MM.1S (cell line): ENCODE measurements at regions not wholly inside any gene's neighbourhood (a gene's known extent, or its start where the extent isn't known, plus 50 kb on each side); places are given as distances from the start of the nearest gene placed in this dataset.

Experiments used
- DNase-seq: peaks from one replicate; pipeline ENCODE4 v3.0.0-alpha.2; 2015
- H2AFZ ChIP-seq: fragments of 300-600 bp; sonication (generic); 2 replicates; pipeline ENCODE4 v1.6.0; 2016; ENCODE audit warnings: antibody characterized with exemption, low read length
- H3F3A ChIP-seq: fragments of 300-600 bp; sonication (generic); 2 replicates; pipeline ENCODE4 v1.6.1; 2016; ENCODE audit warnings: mild to moderate bottlenecking, antibody characterized with exemption, low read length, moderate library complexity, mixed read lengths; ENCODE audit not compliant: insufficient read depth
- H3K27ac ChIP-seq: fragments of 300-600 bp; sonication (generic); 2 replicates; pipeline ENCODE4 v1.5.1; 2016; ENCODE audit warnings: mild to moderate bottlenecking, low read length
- H3K27me3 ChIP-seq: fragments of 300-600 bp; sonication (generic); replicated peaks from 2 replicates; pipeline ENCODE4 v1.6.0; 2016; ENCODE audit warnings: low read length; ENCODE audit not compliant: insufficient read depth
- H3K36me3 ChIP-seq: fragments of 300-600 bp; sonication (generic); replicated peaks from 2 replicates; pipeline ENCODE4 v1.6.1; 2016; ENCODE audit warnings: mild to moderate bottlenecking, low read length, mixed read lengths; ENCODE audit not compliant: insufficient read depth
- H3K4me1 ChIP-seq: fragments of 300-600 bp; sonication (generic); 2 replicates; pipeline ENCODE4 v1.6.1; 2016; ENCODE audit warnings: low read length, mixed read lengths
- H3K4me2 ChIP-seq: fragments of 300-600 bp; sonication (generic); 2 replicates; pipeline ENCODE4 v1.6.0; 2016; ENCODE audit warnings: low read depth, low read length
- H3K4me3 ChIP-seq: fragments of 300-600 bp; sonication (generic); 2 replicates; pipeline ENCODE4 v1.5.1; 2016; ENCODE audit warnings: low read length, mixed read lengths
- H3K79me2 ChIP-seq: fragments of 300-600 bp; sonication (generic); 2 replicates; pipeline ENCODE4 v1.6.1; 2016; ENCODE audit warnings: mixed run types, low read length, mixed read lengths
- H3K9ac ChIP-seq: fragments of 300-600 bp; sonication (generic); 2 replicates; pipeline ENCODE4 v1.6.1; 2016; ENCODE audit warnings: low read length, mixed read lengths
- H3K9me2 ChIP-seq: fragments of 300-600 bp; sonication (generic); replicated peaks from 2 replicates; pipeline ENCODE4 v1.6.1; 2016; ENCODE audit warnings: mild to moderate bottlenecking, low read length, mixed read lengths; ENCODE audit not compliant: insufficient read depth
- H3K9me3 ChIP-seq: fragments of 300-600 bp; sonication (generic); replicated peaks from 2 replicates; pipeline ENCODE4 v1.6.1; 2016; ENCODE audit warnings: mild to moderate bottlenecking, low read length, mixed read lengths; ENCODE audit not compliant: insufficient read depth
- H4K20me1 ChIP-seq: fragments of 300-600 bp; sonication (generic); 2 replicates; pipeline ENCODE4 v1.6.1; 2016; ENCODE audit warnings: mild to moderate bottlenecking, low read length, moderate library complexity, mixed read lengths; ENCODE audit not compliant: insufficient read depth
- CTCF ChIP-seq: fragments of 300-600 bp; sonication (generic); IDR thresholded peaks from 2 replicates; pipeline ENCODE4 v1.5.1; 2016; ENCODE audit warnings: antibody characterized with exemption, low read length, mixed read lengths
- EZH2 ChIP-seq: fragments of 300-600 bp; sonication (generic); optimal IDR thresholded peaks from 2 replicates; pipeline ENCODE3; 2017; ENCODE audit warnings: low read depth, mild to moderate bottlenecking, antibody characterized with exemption, low read length, mixed read lengths
- EZH2phosphoT487 ChIP-seq: fragments of 300-600 bp; sonication (generic); IDR thresholded peaks from 2 replicates; pipeline ENCODE4 v1.6.1; 2018; ENCODE audit warnings: antibody characterized with exemption, low read length

- Histone ChIP-seq H3K4me2 (no peak overlapping the region), H3K9me3 (no peaks in the 10 kb centered on the region), H3K79me2 (no peaks in the 10 kb centered on the region), H4K20me1 (no peaks in the 10 kb centered on the region), H3K36me3 (no peaks in the 10 kb centered on the region), H3K27ac (no peak overlapping the region), H3K27me3 (no peaks in the 10 kb centered on the region), H3F3A (no peaks in the 10 kb centered on the region), H3K9me2 (no peaks in the 10 kb centered on the region), H2AFZ (no peak overlapping the region), H3K4me3 (no peak overlapping the region), H3K4me1 (no peaks in the 10 kb centered on the region), H3K9ac (no peak overlapping the region)
- TF ChIP-seq EZH2 (no peak), EZH2phosphoT487 (no peak), CTCF (no peak)
- DNase-seq: no peak
Observed at GRCh38 chr18:59049721-59050660, 89.7 kb upstream of the SEC11C start.

GRCh38 chr18:59050661-59051057, 89.0 kb upstream of the SEC11C start:
- DNase-seq: no peak
- H3K27ac ChIP-seq: no peak overlapping the region
- H3F3A ChIP-seq: no peaks in the 10 kb centered on the region
- TF ChIP-seq EZH2phosphoT487 (no peak), EZH2 (no peak), CTCF (no peak)
- no peak overlapping the region for H3K4me2 ChIP-seq
- H3K36me3 ChIP-seq: no peaks in the 10 kb centered on the region
- H3K27me3 ChIP-seq: no peaks in the 10 kb centered on the region
- no peaks in the 10 kb centered on the region for H3K79me2 ChIP-seq
- no peak overlapping the region for H3K4me3 ChIP-seq
- H2AFZ ChIP-seq: no peak overlapping the region
- no peaks in the 10 kb centered on the region for H3K4me1 ChIP-seq
- H3K9me3 ChIP-seq: no peaks in the 10 kb centered on the region
- no peaks in the 10 kb centered on the region for H3K9me2 ChIP-seq
- no peak overlapping the region for H3K9ac ChIP-seq
- no peaks in the 10 kb centered on the region for H4K20me1 ChIP-seq

GRCh38 chr18:59051470-59052165, 88.1 kb upstream of the SEC11C start:
- DNase-seq: no peak
- Histone ChIP-seq H3K9me3 (no peaks in the 10 kb centered on the region), H3K4me2 (no peak overlapping the region), H3K4me3 (no peak overlapping the region), H4K20me1 (no peaks in the 10 kb centered on the region), H3K27me3 (no peaks in the 10 kb centered on the region), H3F3A (no peaks in the 10 kb centered on the region), H3K27ac (no peak overlapping the region), H3K4me1 (no peaks in the 10 kb centered on the region), H2AFZ (no peak overlapping the region), H3K36me3 (no peaks in the 10 kb centered on the region), H3K9me2 (no peaks in the 10 kb centered on the region), H3K79me2 (no peaks in the 10 kb centered on the region), H3K9ac (no peak overlapping the region)
- no peak for TF ChIP-seq CTCF
- TF ChIP-seq EZH2phosphoT487: no peak
- TF ChIP-seq EZH2: no peak
